NCI-H1105 (cell line): ENCODE measurements at regions not wholly inside any gene's neighbourhood (a gene's known extent, or its start where the extent isn't known, plus 50 kb on each side); places are given as distances from the start of the nearest gene placed in this dataset.

Experiments used
- DNase-seq: peaks from one replicate; lab custom pipeline; 2025; lab: John Stamatoyannopoulos, UW

GRCh38 chr16:47779201-47780016 lies 318.3 kb downstream of the PHKB start:
- no peak for DNase-seq

DNA sequence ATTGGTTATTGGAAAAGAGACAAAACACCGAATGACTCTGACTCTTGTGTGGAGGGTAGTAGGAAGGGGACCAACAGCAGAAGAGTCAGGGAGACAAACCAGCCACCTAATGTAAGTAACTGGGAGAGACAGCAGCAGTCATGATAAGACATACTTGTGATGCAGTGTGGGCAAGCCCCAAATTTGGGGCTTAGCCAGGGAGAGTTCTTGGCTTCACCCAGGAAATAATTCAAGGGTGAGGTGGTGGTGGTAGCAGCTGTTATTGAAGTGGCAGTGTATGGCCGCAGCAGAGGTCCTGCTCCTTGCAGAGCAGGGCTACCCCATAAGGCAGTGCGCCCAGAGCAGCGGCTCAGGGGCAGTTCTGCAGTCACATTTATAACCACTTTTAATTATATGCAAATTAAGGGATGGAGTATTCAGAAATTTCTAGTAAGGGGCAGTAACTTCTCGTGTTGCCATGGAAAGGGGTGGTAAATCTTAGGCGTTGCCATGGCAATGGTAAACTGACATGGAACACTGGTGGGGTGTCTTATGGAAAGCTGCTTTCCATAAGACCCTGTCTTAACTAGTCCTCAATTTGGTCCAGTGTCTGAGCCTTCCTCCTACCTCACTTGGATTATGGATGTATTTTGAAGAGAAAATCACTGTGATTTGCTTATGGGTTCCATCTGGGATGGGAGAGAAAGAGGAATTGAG lies 317.1 kb downstream of the PHKB start:
- DNase-seq = no peak

DNA sequence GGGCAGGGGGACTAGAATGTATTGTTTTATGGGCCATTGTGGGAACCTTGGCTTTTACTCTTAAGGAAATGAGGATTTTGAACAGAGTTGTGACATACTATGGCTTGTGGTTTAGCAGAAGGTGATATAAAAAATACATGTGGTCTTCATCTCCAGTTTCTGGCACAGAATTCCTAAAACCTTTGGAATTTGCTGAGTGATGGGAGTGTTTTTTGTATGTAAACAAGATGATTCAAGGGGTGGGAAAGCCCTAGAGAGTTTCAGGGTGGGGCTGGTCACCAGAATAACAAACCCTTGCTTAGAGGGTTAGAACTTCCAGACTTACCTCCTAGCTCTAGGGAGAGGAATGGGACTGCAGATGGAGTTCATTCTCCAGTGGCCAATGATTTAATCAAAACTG lies 316.1 kb downstream of the PHKB start:
- no peak for DNase-seq

DNA sequence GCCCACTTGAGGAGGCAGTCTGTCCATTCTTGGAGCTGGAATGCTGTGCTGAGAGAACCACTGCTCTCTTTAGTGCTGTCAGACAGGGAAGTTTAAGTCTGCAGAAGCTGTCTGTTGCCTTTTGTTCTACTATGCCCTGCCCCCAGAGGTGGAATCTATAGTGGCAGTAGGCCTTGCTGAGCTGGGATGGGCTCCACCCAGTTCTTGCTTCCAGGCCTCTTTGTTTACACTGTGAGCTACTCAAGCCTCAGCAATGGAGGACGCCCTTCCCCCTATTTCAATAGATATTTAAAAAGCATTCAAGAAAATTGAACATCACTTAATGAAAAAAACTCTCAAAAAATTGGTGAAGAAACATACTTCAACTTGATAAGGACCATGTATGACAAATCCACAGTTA lies 313.5 kb downstream of the PHKB start:
- DNase-seq = no peak

- DNase-seq = no peak
Observed at GRCh38 chr16:47753659-47754058, 292.5 kb downstream of the PHKB start.
